SHP77 (cell line): ENCODE measurements at regions not wholly inside any gene's neighbourhood (a gene's known extent, or its start where the extent isn't known, plus 50 kb on each side); places are given as distances from the start of the nearest gene placed in this dataset.

Experiments
- DNase-seq, 2 experiments: peaks; one replicate each; lab custom pipeline; 2025; lab: John Stamatoyannopoulos, UW

DNA sequence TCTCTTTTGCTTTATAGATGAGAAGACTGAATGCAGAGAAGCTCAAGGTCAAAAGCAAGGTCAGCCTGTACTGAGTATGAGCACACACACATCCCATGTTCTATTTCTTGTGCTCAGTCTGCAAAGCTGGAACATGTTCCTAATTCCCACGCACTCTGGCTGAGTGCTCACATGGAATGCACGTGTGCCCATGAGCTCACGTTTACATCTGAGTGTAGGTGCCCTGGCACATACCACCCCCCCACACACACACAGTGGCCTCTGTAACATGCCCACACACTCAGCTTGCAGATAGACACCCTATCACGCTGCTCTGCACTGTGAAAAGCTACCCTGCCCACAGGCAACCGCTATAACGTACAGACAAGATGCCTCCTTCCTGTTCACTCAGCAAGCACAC lies 700.1 kb downstream of the MED13L start:
- DNase-seq = no peak

DNA sequence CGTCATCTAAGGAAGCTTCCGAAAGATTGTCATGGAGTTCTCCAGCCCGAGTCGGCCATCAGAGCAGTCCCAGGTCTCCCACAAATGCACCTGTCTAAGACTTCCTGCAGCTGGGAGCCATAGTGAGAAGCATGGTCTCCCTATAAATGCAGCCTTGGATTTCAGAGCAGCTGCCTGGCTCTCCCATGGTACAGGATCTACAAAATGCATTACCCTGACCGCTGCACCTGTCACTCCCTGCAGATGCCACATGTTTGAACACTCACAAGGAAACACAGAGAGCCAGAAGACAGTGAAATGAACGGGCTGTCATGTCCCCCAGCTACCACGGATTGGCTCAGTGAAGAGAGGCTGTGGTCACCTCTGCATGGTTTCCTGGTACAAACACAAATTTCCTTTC lies 702.7 kb downstream of the MED13L start:
- peak; percentile 55 to 80 for DNase-seq

DNA sequence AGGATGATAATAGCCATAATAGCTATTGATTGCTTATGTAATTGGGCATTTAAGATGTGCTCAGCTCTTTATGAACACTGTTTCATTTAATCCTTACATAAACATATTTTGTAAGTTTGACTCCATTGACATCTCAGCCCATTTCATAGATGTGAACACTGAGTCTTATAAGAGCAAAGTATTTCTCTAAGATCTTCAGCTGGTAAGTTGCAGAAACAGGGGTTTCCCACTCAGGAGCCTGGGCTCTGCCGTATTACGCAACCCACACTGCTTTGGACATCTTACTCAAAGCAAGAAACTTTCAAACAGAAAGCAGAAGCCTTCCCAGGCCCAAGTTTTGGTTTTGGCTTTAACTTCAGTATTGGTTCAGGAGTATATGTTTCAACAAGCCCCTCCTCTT lies 705.1 kb downstream of the MED13L start:
- DNase-seq = no peak

DNA sequence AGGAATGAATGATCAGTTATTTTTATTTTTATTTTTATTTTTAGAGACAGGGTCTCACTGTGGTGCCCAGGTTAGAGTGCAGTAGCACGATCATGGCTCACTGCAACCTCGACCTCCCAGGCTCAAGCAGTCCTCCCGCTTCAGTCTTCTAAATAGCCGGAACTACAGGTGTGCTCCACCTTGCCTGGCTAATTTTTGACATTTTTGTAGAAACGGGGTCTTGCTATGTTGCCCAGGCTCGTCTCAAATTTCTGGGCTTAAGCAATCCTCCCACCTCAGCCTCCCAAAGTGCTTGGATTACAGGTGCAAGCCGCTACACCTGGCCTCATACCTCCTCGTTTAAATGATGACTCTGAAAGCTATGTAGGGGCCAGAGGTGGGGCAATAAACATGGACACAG lies 706.0 kb downstream of the MED13L start:
- DNase-seq = no peak

DNA sequence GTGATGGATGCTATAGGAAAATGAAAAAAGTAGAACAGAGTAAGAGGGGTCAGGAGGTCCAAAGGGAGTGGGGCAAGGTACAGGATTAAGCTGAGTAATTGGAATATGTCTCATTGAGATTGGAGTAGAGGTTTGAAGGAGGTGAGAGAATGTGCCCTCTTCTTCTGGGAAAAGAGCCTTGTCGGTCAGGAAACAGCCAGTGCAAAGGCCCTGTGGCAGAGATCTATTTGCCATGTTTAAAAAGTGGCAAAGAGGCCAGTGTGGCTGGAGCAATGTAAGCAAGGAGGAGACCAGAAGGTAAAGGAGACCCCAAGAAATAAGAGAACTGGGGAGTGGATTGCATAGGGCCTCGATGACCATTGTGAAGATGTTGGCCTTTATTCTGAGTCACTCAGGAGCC lies 706.5 kb downstream of the MED13L start:
- no peak for DNase-seq

- DNase-seq = no peak
These were observed 707.3 kb downstream of the MED13L start for GRCh38 chr12:115570069-115570777.

DNA sequence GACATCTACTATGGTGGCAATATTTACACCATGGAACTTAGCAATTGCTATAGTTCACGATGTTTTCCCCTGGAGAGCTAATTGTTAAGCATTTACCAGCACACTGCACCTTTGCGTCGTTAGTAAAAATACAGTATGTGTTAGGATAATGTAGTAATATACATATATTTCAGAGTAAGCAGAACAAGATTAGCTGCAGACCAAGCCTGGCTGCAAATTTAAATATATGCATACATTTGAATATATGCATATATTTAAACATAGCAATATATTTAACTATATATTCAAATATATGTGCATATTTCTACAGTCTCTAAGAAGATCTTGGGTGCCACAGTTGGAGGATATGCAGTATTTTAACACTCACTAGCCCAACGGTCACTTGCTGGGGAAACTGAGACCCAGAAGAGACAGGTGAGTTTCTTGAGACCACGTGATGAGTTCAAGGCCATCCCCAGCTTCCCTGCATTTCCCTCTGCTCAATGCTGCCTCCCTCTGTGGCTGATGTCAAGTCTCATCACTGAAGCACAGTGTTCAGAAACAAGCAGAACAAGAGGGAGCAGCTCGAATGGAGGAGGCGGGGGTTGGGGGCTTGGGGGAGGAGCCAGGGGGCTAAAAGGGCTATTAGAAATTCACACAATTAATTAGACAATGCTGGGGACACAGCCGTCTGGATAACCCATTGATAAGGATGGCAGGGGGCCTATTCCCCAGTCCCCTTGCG lies 708.0 kb downstream of the MED13L start:
- no peak for DNase-seq

GRCh38 chr12:115558281-115558680 lies 719.2 kb downstream of the MED13L start:
- DNase-seq = no peak

DNA sequence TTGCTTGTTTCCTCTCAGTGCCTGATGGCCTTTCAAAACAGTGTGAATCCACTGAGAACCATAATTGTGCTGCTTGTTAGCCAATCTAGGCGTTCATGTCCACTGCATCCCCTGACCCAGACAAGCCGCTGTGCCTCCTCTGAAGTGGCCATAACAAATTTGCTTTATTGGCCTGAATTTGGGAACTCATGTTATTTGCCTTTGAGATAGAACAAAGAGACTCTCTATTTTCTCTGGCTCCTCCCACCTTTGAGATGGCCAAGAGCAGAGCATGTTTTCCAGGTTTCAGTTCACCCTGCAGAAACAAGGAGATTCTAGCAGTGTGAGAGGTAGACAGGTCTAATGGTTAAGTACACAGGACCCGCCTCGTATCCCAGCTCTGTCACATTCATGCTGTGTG lies 723.9 kb downstream of the MED13L start:
- DNase-seq = no peak

DNA sequence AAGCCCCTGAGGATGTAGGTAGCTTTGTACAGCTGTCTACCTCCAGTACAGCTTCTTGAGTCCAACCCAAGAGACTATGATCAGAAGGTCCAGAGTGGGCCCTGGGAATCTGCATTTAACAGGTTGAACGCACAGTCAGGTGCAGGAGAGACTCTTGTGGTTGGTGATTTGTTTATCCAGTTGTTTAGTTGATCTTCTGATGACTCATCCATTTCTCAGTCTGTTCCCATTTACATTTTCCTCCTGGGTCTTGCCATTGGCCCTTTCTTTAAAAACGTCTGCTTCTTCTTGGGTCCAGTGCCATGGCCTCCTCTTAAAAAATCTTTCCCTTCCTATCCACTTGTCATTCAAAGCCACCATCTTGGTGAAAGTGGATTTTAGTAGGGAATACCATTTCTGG lies 734.2 kb downstream of the MED13L start:
- DNase-seq = no peak

- DNase-seq = no peak
These were observed 734.8 kb downstream of the MED13L start for GRCh38 chr12:115542656-115543055.

DNA sequence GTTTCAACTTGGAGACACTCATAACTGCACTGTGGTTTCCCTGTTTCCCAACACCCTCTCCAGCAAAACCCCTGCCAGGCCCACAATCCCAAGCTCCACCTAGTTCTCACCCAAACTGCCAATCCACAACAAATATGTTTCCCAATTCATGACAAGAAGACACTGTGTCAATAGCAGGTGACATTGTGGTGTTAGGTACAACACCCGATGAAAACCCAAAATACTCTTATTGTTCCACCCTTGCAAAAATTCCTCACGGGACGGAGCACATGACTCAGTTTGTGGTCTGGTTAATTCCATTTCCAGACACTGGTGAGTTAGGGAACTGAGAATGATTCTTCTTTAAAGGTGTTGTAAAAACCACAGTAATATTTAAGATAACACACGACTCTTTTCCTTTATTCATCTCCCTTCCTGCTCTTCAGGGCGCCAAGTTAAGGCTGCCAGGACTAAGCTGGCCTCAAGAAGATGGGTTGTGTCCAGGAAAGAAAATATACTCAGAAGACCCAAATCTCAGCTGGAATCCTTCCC lies 735.5 kb downstream of the MED13L start:
- DNase-seq = no peak

- DNase-seq = no peak
These were observed 749.0 kb downstream of the MED13L start for GRCh38 chr12:115528466-115528865.

DNA sequence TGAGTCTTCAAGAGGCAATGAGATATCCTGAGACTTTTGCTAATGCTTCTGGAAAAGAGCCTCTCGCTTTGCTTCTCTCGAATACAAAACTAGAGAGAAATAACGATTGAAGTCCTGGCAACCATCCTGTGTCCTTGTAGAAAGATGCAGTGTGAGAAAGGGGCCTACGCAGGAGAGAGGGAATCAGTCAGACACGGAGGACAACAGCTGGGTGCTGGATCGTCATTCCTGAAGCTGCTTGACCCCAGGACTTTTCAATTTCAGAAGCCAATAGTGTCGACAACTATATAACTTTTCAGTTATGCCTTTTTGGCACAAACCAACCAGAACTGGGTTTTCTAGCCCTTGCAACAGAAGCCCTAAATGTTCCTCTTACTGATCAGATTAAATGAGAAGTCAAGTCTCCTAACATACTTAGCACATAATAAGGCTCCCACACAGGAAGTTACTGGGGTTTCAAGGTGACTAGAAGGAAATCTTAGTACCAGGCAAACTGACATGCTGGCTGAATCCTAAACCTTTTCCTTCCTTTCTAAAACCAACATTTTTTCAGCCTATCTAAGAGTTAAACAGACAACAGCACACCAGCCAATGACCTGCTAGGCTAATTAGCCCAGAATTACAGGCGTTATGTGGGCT lies 755.6 kb downstream of the MED13L start:
- DNase-seq = no peak

DNA sequence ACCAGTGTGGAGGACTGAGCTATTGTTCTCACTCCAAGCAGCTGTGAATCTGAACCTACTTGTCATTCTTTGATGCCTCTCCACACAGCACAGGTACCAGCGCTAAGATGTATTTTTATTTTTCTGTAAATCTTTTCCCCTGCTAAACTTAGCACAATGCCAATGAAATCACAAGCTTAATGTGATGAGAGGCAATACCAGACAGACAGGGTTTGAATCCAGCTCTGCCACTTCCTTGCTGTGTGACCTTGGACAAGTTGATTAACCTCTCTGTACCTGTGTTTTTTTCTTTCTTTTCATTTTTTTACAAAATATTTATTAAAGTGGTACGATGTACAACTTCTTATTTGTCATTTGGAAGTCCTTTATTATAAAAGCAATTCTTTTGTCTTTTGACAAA lies 757.6 kb downstream of the MED13L start:
- DNase-seq = no peak

- no peak for DNase-seq
These were observed 758.1 kb downstream of the MED13L start for GRCh38 chr12:115519359-115519758.

GRCh38 chr12:115517913-115518312 lies 759.6 kb downstream of the MED13L start:
- no peak for DNase-seq

DNA sequence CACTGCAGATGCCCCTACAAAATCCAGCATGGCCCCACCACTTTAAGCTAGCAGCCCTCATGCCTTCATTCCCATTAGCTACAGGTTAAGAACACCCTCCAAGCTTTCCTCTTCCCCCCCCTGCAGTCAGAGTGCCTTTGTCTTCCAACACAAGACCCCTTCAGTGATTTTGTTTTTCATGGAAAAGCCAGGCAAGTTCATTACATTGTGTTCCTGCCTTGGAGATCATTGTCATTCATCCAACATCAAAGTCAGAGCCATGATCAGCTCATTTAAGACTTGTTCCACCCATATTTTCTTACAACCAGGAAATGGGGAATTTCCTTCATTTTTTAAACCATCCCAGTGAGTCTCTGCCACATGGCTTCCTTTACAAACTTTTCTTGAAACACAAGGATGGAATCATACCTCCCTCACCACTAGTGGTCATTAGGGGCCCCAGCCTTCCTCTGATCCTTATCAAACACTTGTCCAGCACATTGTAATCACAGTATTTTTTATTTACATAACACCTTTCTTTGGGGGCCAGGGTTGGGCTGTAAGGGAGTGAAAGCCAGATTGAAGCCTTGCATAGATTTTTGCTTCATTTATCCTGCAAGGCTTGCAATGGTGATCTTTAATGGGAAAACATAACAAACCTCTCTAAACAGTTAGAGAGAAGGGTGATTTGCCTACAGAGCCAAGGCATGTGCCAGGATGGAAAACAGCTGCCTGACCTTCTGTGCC lies 765.3 kb downstream of the MED13L start:
- DNase-seq = no peak

DNA sequence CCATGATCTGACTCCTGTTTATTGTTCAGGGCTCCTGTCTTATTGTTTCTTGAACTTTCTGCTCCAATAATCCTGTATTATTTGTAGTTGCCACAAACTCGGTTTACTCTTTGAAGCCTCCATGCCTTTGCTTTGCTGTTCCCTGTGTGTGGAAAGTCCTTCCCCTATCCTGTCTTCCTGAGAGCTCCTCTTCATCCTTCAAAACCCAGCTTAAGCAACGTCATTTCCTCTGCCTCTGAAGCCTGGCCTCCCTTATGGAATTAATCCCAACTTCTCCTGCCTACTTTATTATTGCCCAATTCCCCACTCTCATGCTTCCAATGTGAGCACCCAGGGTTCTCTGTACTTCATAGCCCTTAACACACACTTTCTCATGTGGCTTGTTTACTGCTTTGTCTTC lies 766.2 kb downstream of the MED13L start:
- DNase-seq = no peak

DNA sequence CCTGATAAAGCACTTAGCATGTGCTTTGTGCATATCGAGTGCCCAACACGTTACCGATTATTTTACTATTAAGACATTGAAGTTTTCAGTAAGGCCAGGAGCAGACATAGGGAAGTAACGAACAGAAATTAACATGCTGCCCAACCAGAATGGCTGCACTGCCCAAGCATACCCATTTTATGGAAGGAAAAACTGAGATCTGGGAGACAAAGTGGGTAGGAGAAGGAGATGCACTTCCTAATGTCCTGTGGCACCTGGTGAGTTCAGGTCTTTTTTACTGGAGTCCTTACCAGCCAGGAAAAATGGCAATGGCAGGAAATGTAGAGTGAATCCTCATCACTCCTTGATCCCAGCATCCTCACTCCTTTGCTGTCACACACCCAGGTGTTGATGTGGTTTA lies 768.5 kb downstream of the MED13L start:
- no peak for DNase-seq

- no peak for DNase-seq
These were observed 769.4 kb downstream of the MED13L start for GRCh38 chr12:115507951-115508722.

DNA sequence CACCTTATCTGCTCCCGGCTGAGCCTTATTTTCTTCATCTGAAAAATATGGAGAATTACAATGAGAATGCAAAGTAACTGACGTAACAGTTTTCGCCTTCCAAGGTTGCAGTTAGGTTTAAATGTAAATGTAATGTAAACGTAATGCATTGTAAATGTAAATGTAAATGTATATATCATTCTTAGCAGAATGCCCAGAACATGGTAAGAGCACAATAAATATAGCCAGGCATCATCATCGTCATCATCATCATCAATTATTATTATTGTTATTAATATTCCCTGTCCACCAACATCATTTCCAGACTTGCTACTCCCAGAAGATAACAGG lies 770.0 kb downstream of the MED13L start:
- no peak for DNase-seq
